HG03520 (cell line): ENCODE measurements at regions not wholly inside any gene's neighbourhood (a gene's known extent, or its start where the extent isn't known, plus 50 kb on each side); places are given as distances from the start of the nearest gene placed in this dataset.
"Not testable (repeated sequence)": the region's sequence is repeated elsewhere in the genome, so short reads cannot be mapped to it uniquely, and the experiment has no call there.

Source experiments
- ATAC-seq: cut with Tn5 transposase; IDR thresholded peaks from one replicate; pipeline ENCODE4 v1.9.1; 2021; ENCODE audit warnings: mild to moderate bottlenecking, moderate library complexity; ENCODE audit not compliant: unreplicated experiment

DNA sequence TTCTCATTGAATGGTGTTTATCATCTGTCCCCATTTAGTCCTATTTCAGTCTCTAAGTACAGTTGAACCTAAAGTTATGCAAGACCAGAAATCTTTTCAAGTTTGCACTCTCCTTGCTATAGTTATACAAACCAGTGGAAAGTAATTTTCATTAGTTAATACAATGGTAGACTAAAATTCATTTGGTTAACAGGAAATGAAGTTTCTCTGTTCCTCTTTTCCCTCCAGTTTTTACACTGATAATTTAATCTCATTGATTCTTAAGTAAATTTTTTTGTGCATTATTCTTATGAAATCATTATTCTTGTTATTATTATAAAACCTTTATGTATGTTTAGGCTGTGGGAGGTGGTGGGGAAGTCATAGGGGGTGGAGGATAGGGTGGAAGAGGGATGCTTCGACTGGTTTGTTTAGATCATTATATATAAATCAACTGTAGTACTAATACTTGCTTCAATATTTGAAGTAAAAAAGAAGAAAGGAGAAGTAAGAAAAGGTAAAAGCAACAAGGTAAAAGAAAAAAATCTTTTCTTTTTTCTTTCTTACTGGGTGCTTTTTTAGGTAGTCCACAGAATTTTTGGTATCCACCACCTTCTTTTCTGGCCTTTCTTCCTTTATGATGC, 104.1 kb downstream of the GPR85 start:
- ATAC-seq: peak; percentile 69

DNA sequence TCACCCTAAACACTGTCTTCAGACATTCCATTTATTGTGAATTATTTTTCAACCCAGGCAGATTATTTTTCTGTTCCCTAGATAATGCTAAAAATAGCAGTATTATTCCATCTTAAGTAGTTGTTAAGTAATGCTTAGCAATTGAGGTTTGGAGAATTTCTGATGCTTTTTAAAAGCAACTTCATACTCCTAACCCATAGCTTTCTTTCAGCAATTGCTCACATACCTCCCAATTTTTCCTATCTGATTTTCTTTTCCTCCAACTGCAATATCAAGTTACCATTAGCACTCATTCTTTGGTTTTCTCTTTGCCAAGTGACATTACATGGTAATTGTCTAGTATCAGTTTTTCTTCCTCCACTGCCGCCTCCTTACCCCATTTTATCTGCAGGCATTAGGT, 104.7 kb downstream of the GPR85 start:
- no peak for ATAC-seq

DNA sequence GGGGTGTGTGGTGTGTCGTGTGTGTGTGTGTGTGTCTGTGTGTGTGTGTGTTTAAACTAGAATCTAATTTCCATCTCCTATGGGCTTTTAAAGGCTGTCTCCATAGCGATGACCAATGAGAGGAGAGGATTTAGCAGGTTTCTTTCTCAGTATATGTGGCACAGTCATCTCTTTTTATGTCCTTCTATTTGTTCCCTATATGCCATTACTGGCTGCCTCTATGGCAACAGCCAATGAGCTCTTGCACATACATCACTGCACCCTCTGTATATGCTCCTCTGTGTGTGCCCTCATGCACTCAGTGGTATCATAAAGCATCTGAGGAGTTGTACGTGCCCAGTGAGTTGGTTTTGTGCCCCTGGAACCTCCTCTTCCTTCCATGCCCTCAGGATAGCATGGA, 107.6 kb downstream of the GPR85 start:
- ATAC-seq: not testable (repeated sequence)

DNA sequence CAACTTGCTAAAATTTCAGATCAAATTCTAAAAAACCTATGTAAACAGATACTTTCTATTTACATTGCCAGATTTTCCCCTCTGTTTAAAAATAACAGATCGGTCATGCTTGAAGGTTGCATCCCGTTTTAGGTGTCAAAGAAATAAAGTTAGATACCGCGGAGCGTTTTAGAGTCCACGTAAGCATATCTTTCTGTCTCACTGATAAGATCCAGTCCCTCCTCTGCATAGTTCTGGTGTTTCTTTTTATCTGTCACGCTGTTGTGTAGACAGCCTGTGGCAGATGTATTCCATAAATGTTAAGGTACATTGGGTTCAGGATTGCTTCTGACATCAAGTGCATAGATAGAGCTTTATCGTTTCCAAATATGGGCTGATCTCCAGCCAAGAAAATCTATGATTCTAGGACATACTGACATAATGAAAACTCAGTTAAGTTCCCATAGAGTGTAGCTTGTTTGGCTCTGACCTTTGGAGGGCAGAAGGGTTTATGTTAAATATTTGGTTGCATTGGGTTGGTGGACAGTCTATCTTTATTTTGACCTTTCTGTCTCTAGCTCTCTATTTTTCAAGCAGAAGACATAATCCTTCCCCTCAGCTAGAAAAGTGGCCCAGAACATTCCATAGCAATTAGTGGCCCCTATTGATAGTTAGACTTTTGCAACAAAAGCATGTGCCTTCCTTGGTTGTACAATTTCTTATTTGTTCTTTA, 109.2 kb downstream of the GPR85 start:
- not testable (repeated sequence) for ATAC-seq

DNA sequence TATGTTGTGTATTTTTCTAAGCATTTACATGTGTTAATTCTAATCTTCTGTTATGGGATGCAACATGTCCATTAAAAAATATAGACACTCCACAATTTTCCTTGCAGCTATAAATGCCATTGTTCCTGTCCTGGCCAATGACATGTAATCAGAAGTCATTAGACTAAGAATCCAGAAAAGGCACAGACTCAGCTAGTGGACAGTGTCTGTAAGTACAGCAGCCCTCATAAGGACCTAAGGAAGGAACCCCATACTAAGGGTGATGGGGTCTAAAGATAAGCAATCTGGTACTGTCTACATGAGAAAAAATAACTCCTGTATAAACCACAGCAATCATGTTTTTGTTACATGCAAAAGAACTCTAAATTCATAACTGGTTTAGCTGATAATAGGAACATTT, 115.9 kb downstream of the GPR85 start:
- peak; percentile 83 for ATAC-seq

DNA sequence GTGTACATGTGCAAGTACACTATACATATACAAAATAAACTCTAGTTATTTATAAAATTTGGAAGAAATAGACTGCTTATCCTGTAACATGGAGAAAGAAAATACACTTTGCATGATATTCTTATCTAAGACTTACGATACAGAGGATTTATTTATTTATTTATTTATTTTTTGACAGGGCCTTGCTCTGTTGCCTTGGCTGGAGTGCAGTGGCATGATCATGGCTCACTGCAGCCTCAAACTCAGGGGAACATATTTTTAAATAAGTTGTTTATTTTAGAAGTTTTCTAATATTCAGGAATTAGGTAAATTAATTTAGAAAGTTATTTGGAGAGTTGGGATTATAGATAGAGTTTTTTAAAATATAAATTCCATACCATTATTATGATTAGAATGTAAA, 116.7 kb downstream of the GPR85 start:
- no peak for ATAC-seq

DNA sequence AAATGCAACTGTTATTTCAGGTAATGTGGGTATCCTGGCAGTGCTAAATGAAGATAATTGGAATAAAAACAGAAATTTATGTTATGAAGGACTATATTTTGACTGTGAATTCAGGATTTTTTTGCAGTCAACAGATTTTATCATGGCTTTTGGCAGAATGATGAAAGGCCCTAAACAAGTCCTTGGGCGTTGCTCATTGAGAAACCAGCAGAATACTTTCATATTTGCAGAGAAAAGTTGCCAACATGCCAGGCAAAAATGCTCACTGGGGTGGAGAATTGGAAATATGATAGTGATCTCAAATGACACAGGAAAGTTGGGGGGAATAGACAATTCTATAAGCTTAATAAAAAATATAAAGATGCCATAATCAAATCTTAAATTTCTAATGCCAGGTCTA, 121.1 kb downstream of the GPR85 start:
- ATAC-seq: no peak

DNA sequence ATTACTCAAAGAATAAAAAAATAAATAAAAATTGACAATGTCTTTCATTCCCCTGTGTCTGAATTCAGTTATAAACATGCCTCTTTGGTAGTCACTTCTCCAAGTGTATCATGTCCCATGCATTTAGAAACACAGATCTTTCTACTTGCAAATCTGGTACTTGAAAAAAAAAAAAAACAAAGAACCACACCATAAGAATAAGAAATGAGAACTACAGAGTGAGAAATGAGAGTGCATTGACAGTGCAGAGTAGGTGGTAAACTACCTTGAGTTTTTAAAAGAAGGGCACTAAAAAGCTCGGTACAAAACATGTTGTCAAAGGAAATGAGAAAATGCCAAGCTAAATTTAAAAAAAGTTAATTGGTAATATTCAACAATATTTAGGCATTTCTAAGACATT, 123.0 kb downstream of the GPR85 start:
- no peak for ATAC-seq

DNA sequence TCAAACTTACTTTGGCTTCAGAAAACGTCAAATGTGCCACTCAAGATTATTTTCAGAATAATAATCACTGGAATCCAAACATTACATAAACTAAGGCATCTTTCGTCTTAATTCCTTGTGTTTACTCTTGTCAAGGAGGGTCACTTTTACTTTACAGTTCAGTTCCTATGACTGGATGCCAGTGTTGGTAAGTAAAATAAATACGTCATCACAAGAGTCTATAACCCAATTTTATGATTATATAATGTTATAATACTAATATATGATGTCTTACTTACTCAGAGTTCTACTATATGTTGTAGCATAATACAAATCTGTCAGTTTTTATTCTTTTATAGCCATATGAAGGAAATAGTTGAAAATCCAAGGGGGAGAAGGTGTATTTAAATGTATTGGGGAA, 123.8 kb downstream of the GPR85 start:
- no peak for ATAC-seq

DNA sequence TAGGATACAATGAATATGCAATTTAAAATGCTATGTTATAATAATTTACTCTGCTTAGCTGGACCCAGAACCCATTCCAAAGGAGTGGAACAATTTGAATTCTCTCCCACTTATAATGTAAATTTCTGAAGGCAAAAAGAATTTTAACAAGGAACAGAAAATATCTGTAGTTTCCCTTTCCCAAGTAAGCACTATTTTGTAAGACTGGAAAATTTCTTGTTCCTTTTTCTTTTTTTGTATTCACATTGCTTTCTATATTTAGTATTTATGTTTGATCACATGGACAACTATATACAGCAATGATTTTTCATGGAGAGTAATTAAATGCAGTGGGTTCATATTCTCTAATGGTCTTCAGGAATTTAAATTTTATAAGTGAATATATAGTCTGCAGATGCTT, 127.4 kb downstream of the GPR85 start:
- no peak for ATAC-seq

DNA sequence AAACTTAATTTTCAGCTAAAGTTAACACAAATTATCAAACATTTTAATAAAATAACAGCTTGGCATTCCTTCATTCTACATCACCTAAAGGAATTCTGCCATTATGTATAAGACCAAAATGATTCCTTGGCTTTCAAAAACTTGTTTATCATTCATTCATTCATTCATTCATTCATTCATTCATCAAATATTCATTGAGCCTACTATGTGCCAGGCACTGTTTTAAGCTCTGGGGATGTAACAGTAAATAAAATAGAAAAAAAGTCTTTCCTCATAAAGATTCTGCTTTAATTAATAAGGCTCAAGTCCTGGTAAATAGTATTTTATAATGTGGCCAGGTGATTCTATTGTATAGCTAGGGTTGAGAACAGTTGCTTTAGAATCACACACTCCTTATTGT, 127.9 kb downstream of the GPR85 start:
- ATAC-seq: no peak

DNA sequence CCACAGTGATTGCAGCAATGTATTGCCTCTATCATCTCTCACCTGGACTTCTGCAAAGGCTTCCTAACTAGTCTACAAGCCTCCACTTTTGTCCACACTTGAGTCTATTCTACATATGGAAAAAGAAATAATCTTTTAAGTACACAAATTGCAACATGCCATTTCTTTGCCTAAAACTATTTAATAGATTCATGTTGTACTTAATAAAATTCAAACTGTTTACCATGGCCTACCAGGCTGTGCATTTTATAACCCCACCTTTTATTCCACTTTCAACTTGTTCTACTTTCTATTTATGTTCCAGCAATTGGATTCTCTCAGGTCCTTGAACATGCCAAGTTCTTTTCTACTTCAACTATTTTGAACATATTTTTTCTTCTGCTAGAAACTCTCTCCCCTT, 128.7 kb downstream of the GPR85 start:
- no peak for ATAC-seq

DNA sequence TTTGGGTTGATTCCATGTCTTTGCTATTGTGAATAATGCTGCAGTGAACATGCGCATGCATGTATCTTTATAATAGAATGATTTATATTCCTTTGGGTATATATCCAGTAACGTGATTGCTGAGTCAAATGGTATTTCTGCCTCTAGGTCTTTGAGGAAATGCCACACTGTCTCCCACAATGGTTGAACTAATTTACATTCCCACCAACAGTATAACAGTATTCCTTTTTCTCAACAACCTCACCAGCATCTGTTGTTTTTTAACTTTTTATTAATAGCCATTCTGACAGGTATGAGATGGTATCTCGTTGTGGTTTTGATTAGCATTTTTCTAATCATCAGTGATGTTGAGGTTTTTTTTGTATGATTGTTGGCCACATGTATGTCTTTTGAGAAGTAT, 133.6 kb downstream of the GPR85 start:
- ATAC-seq: not testable (repeated sequence)

DNA sequence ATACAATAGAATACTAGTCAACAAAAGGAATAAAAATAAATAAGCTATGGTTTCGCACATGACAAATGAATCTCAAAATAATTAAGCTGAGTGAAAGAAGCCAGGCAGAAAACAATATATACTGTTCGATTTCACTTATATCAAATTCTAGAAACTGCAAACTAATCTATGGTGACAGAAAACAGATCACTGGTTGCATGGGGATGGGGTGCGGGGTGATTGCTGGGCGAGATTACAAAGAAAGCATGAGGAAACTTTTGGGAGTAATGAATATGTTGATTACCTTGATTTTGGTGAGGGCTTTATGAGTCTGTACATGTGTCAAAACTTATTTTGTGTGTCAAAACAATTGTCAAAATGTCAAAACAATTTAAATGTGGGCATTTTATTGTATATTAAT, 135.6 kb downstream of the GPR85 start:
- ATAC-seq: no peak

DNA sequence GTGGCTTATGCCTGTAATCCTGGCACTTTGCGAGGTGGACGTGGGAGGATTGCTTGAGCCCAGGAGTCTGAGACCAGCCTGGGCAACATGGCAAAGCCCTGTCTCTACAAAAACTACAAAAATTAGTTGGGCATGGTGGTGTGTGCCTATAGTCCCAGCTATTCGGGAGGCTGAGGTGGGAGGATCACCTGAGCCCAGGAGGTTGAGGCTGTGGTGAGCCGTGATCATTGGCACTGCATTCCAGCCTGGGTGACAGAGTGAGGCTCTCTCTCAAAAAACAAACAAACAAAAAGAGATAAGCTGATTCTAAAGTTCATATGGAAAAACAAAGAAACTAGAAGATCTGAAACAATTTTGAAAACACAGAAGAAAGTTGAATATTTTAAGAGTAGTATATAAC, 136.9 kb downstream of the GPR85 start:
- not testable (repeated sequence) for ATAC-seq

DNA sequence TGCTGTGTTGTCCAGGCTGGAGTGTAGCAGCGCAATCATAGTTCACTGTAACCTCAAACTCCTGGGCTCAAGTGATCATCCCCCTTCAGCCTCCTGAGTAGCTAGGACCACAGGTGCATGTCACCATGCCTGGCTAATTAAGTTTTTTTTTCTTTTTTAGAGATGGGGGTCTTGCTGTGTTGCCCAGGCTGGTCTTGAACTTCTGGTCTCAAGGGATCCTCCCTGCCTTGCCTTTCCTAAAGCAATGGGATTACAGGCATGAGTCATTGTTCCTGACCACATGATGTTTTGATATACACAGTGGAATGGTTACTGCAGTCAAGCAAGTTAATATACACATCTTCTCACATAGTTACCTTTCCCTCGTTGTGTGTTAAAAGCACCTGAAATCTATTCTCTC, 140.3 kb downstream of the GPR85 start:
- no peak for ATAC-seq

DNA sequence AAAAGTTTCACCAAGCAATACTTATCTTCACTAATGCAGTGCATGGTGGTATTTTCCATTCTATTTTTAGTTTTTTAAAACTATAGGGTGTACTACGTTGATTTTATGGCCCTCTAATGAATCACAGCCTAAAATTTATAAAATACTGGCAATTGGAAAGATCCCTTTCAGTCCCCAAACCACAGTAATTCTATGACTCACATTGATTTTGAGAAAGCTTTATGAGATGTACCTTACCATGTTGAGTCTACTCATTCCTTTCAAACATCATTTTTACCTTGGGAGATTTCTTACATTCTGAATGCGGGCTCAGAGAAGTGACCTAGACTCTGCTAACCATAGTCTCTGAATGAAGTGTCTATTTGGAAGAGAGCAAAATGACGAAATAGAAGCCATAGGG, 141.6 kb downstream of the GPR85 start:
- no peak for ATAC-seq

DNA sequence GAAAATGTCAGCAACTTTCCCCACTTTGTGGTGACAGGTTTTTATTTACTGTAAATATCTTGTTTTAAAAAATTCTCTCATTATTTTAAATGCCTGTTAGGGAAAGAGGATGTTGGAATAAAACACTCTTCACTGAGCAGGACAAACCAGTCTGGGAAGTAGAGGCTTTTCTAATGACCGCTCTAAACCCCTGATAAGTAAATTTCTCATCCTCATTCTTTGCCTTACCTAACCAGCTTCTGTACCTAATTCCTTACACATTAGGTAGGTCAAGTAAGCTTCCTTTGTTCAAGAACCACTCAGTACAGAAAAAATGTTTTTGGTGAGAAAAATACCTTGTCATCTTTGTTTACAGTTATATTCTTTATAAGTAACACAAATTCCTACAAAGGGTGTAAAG, 143.6 kb downstream of the GPR85 start:
- ATAC-seq: no peak

DNA sequence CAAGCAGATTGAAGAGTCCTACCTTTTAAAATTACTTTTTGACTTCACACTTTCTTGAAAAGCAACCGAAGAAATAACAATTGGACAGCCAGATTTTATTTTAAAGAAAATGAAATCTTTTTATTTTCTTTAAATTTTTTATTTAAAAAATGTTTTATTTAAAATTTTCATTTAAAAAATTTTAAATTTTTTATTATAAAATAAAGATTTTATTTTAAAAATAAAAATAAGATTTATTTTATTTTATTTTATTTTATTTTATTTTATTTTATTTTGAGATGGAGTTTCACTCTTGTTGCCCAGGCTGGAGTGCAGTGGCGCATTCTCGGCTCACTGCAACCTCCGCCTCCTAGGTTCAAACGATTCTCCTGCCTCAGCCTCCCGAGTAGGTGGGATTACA, 144.5 kb downstream of the GPR85 start:
- not testable (repeated sequence) for ATAC-seq

DNA sequence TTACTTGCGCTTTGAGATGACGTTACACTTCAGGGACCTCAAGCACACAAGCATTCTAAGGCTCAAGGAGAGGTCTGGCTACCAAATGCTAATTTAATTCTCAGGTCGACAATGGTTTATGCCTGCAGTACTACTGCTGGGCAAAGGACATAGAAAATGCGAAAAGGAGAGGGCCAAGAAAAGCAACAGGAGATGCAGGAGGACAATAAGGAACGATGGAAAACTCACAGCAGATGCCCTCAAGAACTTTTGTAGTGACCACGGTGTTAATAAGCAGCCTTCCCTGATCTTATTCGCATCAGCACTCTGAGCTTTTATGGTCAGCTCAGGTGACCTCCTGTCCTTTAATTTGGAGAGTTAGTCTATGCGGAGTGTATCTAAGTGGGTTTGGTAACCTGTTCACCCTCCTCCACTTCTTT, 146.3 kb downstream of the GPR85 start:
- peak; percentile 49 for ATAC-seq

DNA sequence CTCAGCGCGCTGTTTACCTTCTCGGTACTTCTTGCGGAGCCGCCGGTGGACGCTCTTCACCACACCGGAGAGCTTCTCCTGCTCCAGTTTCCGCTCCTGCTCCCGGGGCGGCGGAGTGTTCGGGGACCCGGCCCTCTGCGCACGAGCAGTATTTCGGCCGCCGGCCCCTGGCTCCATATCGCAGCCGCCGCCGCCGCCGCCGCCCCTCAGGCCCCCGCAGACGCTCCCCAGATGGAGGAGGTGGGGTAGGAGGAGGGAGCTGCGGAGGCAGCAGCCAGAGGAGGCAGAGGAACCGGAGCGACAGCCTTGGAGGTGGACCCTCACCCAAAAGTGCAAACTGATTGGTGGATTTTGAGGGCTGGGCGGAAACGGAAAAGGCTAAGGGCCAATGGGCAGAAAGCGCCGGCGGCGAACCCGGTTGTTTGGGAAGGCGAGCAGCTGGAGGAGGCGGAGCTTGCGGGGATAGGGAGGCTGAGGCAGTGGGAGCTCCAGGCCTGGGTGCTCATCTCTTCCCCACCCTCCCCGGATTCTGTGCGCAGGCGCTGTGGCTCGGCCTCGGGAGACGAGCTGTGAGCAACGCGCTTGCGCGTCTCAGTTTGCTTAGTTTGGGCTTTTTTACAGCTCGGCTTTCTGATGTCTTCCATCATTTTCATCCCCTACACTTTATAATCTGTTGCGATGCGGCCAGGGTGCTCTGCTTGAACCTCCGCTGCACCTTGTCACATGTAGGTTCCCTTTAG, 146.9 kb downstream of the GPR85 start:
- peak; percentile 97 for ATAC-seq
